ENCODE measurements at regions not wholly inside any gene's neighbourhood (a gene's known extent, or its start where the extent isn't known, plus 50 kb on each side); places are given as distances from the start of the nearest gene placed in this dataset.
A peak's percentile ranks its signal among the peaks of the same experiment; 100 is the strongest.
"Not testable (repeated sequence)": the region's sequence is repeated elsewhere in the genome, so short reads cannot be mapped to it uniquely, and the experiment has no call there.

- H3K27me3 ChIP-seq (ENCODE audit: control insufficient read depth in 1 of 2, insufficient read depth in 2 of 2, low read length in 2 of 2); H3K4me3 ChIP-seq (ENCODE audit: low read depth in 1 of 2, low read length in 2 of 2); H3K36me3 ChIP-seq (ENCODE audit: control insufficient read depth in 2 of 2, insufficient read depth in 2 of 2, low read length in 1 of 2); H3K4me1 ChIP-seq (ENCODE audit: control insufficient read depth in 2 of 2, insufficient read depth in 2 of 2, low read length in 1 of 2); H3K9me3 ChIP-seq (ENCODE audit: control insufficient read depth in 2 of 2, insufficient read depth in 1 of 2, low read depth in 1 of 2, low read length in 1 of 2); H3K27ac ChIP-seq (ENCODE audit: low read depth in 2 of 2, low read length in 1 of 2): not testable (repeated sequence)
- 59 to 66% methylated on average over 2 of the region's 2 CpGs for WGBS, 2 donors
Observed at GRCh38 chr10:42230115-42230514, 408.3 kb downstream of the ZNF33B start.

- H3K36me3 ChIP-seq (ENCODE audit: control insufficient read depth in 2 of 2, insufficient read depth in 2 of 2, low read length in 1 of 2); H3K27ac ChIP-seq (ENCODE audit: low read depth in 2 of 2, low read length in 1 of 2); H3K27me3 ChIP-seq (ENCODE audit: control insufficient read depth in 1 of 2, insufficient read depth in 2 of 2, low read length in 2 of 2): not testable (repeated sequence)
Observed at GRCh38 chr10:42227859-42228258, 410.5 kb downstream of the ZNF33B start.

GRCh38 chr10:42193588-42193987, 444.8 kb downstream of the ZNF33B start:
- 52 to 60% methylated on average over 3 of the region's 3 CpGs for WGBS, 2 donors

More at GRCh38 chr10:42227859-42228258, 410.5 kb downstream of the ZNF33B start:
- H3K4me1 ChIP-seq (ENCODE audit: control insufficient read depth in 2 of 2, insufficient read depth in 2 of 2, low read length in 1 of 2); H3K4me3 ChIP-seq (ENCODE audit: low read depth in 1 of 2, low read length in 2 of 2); H3K9me3 ChIP-seq (ENCODE audit: control insufficient read depth in 2 of 2, insufficient read depth in 1 of 2, low read depth in 1 of 2, low read length in 1 of 2): not testable (repeated sequence)

GRCh38 chr10:42192450-42192849, 445.9 kb downstream of the ZNF33B start:
- not testable (repeated sequence) for H3K27me3 ChIP-seq (ENCODE audit: control insufficient read depth in 1 of 2, insufficient read depth in 2 of 2, low read length in 2 of 2); H3K27ac ChIP-seq (ENCODE audit: low read depth in 2 of 2, low read length in 1 of 2); H3K9me3 ChIP-seq (ENCODE audit: control insufficient read depth in 2 of 2, insufficient read depth in 1 of 2, low read depth in 1 of 2, low read length in 1 of 2); H3K36me3 ChIP-seq (ENCODE audit: control insufficient read depth in 2 of 2, insufficient read depth in 2 of 2, low read length in 1 of 2); H3K4me1 ChIP-seq (ENCODE audit: control insufficient read depth in 2 of 2, insufficient read depth in 2 of 2, low read length in 1 of 2); H3K4me3 ChIP-seq (ENCODE audit: low read depth in 1 of 2, low read length in 2 of 2)
- 0 to 4% methylated on average over 4 of the region's 4 CpGs for WGBS, 2 donors

More at GRCh38 chr10:42193588-42193987, 444.8 kb downstream of the ZNF33B start:
- H3K27me3 ChIP-seq (ENCODE audit: control insufficient read depth in 1 of 2, insufficient read depth in 2 of 2, low read length in 2 of 2); H3K4me1 ChIP-seq (ENCODE audit: control insufficient read depth in 2 of 2, insufficient read depth in 2 of 2, low read length in 1 of 2); H3K4me3 ChIP-seq (ENCODE audit: low read depth in 1 of 2, low read length in 2 of 2); H3K36me3 ChIP-seq (ENCODE audit: control insufficient read depth in 2 of 2, insufficient read depth in 2 of 2, low read length in 1 of 2); H3K9me3 ChIP-seq (ENCODE audit: control insufficient read depth in 2 of 2, insufficient read depth in 1 of 2, low read depth in 1 of 2, low read length in 1 of 2); H3K27ac ChIP-seq (ENCODE audit: low read depth in 2 of 2, low read length in 1 of 2): not testable (repeated sequence)

- H3K4me1 ChIP-seq (ENCODE audit: control insufficient read depth in 2 of 2, insufficient read depth in 2 of 2, low read length in 1 of 2); H3K4me3 ChIP-seq (ENCODE audit: low read depth in 1 of 2, low read length in 2 of 2); H3K27ac ChIP-seq (ENCODE audit: low read depth in 2 of 2, low read length in 1 of 2); H3K9me3 ChIP-seq (ENCODE audit: control insufficient read depth in 2 of 2, insufficient read depth in 1 of 2, low read depth in 1 of 2, low read length in 1 of 2); H3K27me3 ChIP-seq (ENCODE audit: control insufficient read depth in 1 of 2, insufficient read depth in 2 of 2, low read length in 2 of 2); H3K36me3 ChIP-seq (ENCODE audit: control insufficient read depth in 2 of 2, insufficient read depth in 2 of 2, low read length in 1 of 2): not testable (repeated sequence)
- 43 to 49% methylated on average over 6 of the region's 6 CpGs for WGBS, 2 donors
Observed at GRCh38 chr10:42187501-42188195, 450.7 kb downstream of the ZNF33B start.

- 7 to 10% methylated on average over 30 of the region's 30 CpGs for whole genome bisulfite sequencing, 2 donors
- not testable (repeated sequence) for H3K9me3 ChIP-seq (ENCODE audit: control insufficient read depth in 2 of 2, insufficient read depth in 1 of 2, low read depth in 1 of 2, low read length in 1 of 2); H3K27me3 ChIP-seq (ENCODE audit: control insufficient read depth in 1 of 2, insufficient read depth in 2 of 2, low read length in 2 of 2); H3K27ac ChIP-seq (ENCODE audit: low read depth in 2 of 2, low read length in 1 of 2); H3K4me1 ChIP-seq (ENCODE audit: control insufficient read depth in 2 of 2, insufficient read depth in 2 of 2, low read length in 1 of 2); H3K36me3 ChIP-seq (ENCODE audit: control insufficient read depth in 2 of 2, insufficient read depth in 2 of 2, low read length in 1 of 2)
- H3K4me3 ChIP-seq (ENCODE audit: low read depth in 1 of 2, low read length in 2 of 2) = peak overlapping the region in 1 of 2 donors; percentile 41
Observed at GRCh38 chr10:42177793-42178689, 460.3 kb downstream of the ZNF33B start.

- peaks cover 0 to 7% of the 10 kb centered on the region in 2 donors for H3K27me3 ChIP-seq (ENCODE audit: control insufficient read depth in 1 of 2, insufficient read depth in 2 of 2, low read length in 2 of 2)
- H3K27ac ChIP-seq (ENCODE audit: low read depth in 2 of 2, low read length in 1 of 2) = no peak overlapping the region
- H3K36me3 ChIP-seq (ENCODE audit: control insufficient read depth in 2 of 2, insufficient read depth in 2 of 2, low read length in 1 of 2) = no peaks in the 10 kb centered on the region
- no peaks in the 10 kb centered on the region for H3K9me3 ChIP-seq (ENCODE audit: control insufficient read depth in 2 of 2, insufficient read depth in 1 of 2, low read depth in 1 of 2, low read length in 1 of 2)
- no peaks in the 10 kb centered on the region for H3K4me1 ChIP-seq (ENCODE audit: control insufficient read depth in 2 of 2, insufficient read depth in 2 of 2, low read length in 1 of 2)
- WGBS, 2 donors = 5 to 8% methylated on average over 61 to 90 of the region's 93 CpGs
- H3K4me3 ChIP-seq (ENCODE audit: low read depth in 1 of 2, low read length in 2 of 2) = peak overlapping the region in 1 of 2 donors; percentile 41
Observed at GRCh38 chr10:42177077-42177792, 461.1 kb downstream of the ZNF33B start.

GRCh38 chr10:42150428-42151061, 487.8 kb downstream of the ZNF33B start:
- WGBS, 2 donors = 47 to 66% methylated on average over 59 of the region's 59 CpGs
- H3K9me3 ChIP-seq (ENCODE audit: control insufficient read depth in 2 of 2, insufficient read depth in 1 of 2, low read depth in 1 of 2, low read length in 1 of 2) = peaks cover 8 to 12% of the 10 kb centered on the region in 2 donors
- no peak overlapping the region for H3K27ac ChIP-seq (ENCODE audit: low read depth in 2 of 2, low read length in 1 of 2)

GRCh38 chr10:42149722-42150427, 488.5 kb downstream of the ZNF33B start:
- no peaks in the 10 kb centered on the region for H3K4me1 ChIP-seq (ENCODE audit: control insufficient read depth in 2 of 2, insufficient read depth in 2 of 2, low read length in 1 of 2)
- no peak overlapping the region for H3K4me3 ChIP-seq (ENCODE audit: low read depth in 1 of 2, low read length in 2 of 2)
- no peaks in the 10 kb centered on the region for H3K36me3 ChIP-seq (ENCODE audit: control insufficient read depth in 2 of 2, insufficient read depth in 2 of 2, low read length in 1 of 2)
- no peaks in the 10 kb centered on the region for H3K27me3 ChIP-seq (ENCODE audit: control insufficient read depth in 1 of 2, insufficient read depth in 2 of 2, low read length in 2 of 2)
- no peak overlapping the region for H3K27ac ChIP-seq (ENCODE audit: low read depth in 2 of 2, low read length in 1 of 2)
- H3K9me3 ChIP-seq (ENCODE audit: control insufficient read depth in 2 of 2, insufficient read depth in 1 of 2, low read depth in 1 of 2, low read length in 1 of 2) = peaks cover 8 to 12% of the 10 kb centered on the region in 2 donors
- WGBS, 2 donors = 52 to 69% methylated on average over 72 to 78 of the region's 78 CpGs

More at GRCh38 chr10:42150428-42151061, 487.8 kb downstream of the ZNF33B start:
- H3K36me3 ChIP-seq (ENCODE audit: control insufficient read depth in 2 of 2, insufficient read depth in 2 of 2, low read length in 1 of 2) = no peaks in the 10 kb centered on the region
- no peak overlapping the region for H3K4me3 ChIP-seq (ENCODE audit: low read depth in 1 of 2, low read length in 2 of 2)
- H3K4me1 ChIP-seq (ENCODE audit: control insufficient read depth in 2 of 2, insufficient read depth in 2 of 2, low read length in 1 of 2) = no peaks in the 10 kb centered on the region
- no peaks in the 10 kb centered on the region for H3K27me3 ChIP-seq (ENCODE audit: control insufficient read depth in 1 of 2, insufficient read depth in 2 of 2, low read length in 2 of 2)

Data from esophagus (tissue), 2 donors.